SK-N-SH (cell line): ENCODE measurements at regions not wholly inside any gene's neighbourhood (a gene's known extent, or its start where the extent isn't known, plus 50 kb on each side); places are given as distances from the start of the nearest gene placed in this dataset.
A peak's percentile ranks its signal among the peaks of the same experiment; 100 is the strongest.

ENCODE experiments used
- CTCF ChIA-PET: fragments of 300-600, 350-600 bp; formaldehyde crosslinking; extraction: SDS; loops from one replicate; lab custom pipeline; 2021; lab: Yijun Ruan, JAX
- POLR2A ChIA-PET: fragments of 350-600 bp; sonication (Branson Sonifier 250); formaldehyde crosslinking; extraction: SDS; loops from one replicate; lab custom pipeline; 2020; ENCODE audit warnings: antibody characterized with exemption, inconsistent platforms; lab: Yijun Ruan, JAX
- DNase-seq: peaks from one replicate; pipeline ENCODE4 v3.0.0; 2012
- H2AFZ ChIP-seq: fragments of 200-600 bp; sonication (generic); 2 replicates; pipeline ENCODE4 v1.8.1; 2016; ENCODE audit warnings: antibody characterized with exemption, mild to moderate bottlenecking, low read depth
- H3F3A ChIP-seq: fragments of 200-600 bp; sonication (generic); replicated peaks from 2 replicates; pipeline ENCODE3; 2016; ENCODE audit warnings: antibody characterized with exemption, mild to moderate bottlenecking; ENCODE audit not compliant: insufficient read depth
- H3K27ac ChIP-seq, 2 experiments: fragments of 200-500 bp in 1 of 2; fragments of 200-600 bp in 1 of 2; sonication (Bioruptor generic) in 1 of 2; sonication (generic), shearing (Covaris generic) in 1 of 2; 2 replicates each; pipeline versions ENCODE4 v1.5.1 to v1.6.1; 2014 to 2016; ENCODE audit warnings: low read depth in 2 of 2, inconsistent platforms in 1 of 2, low read length in 1 of 2, mild to moderate bottlenecking in 1 of 2, mixed read lengths in 1 of 2
- H3K27me3 ChIP-seq: fragments of 200-600 bp; sonication (generic), shearing (Covaris generic); 2 replicates; pipeline ENCODE4 v1.6.1; 2016; ENCODE audit warnings: mixed run types; ENCODE audit not compliant: insufficient read depth
- H3K36me3 ChIP-seq, 2 experiments: fragments of 200-500 bp in 1 of 2; fragments of 200-600 bp in 1 of 2; sonication (Bioruptor generic) in 1 of 2; sonication (generic) in 1 of 2; replicated peaks in 1 of 2; 2 replicates each; pipeline versions ENCODE3 to v1.5.1; 2014 to 2016; ENCODE audit warnings: low read length in 1 of 2, mild to moderate bottlenecking in 1 of 2; ENCODE audit not compliant: insufficient read depth in 2 of 2, control insufficient read depth in 1 of 2
- H3K4me1 ChIP-seq, 2 experiments: fragments of 200-500 bp in 1 of 2; fragments of 200-600 bp in 1 of 2; sonication (Bioruptor generic) in 1 of 2; sonication (generic), shearing (Covaris generic) in 1 of 2; 2 replicates each; pipeline versions ENCODE4 v1.5.1 to v1.6.1; 2014 to 2016; ENCODE audit warnings: low read depth in 1 of 2, low read length in 1 of 2, mixed run types in 1 of 2; ENCODE audit not compliant: insufficient read depth in 2 of 2, control insufficient read depth in 1 of 2
- H3K4me2 ChIP-seq: fragments of 200-600 bp; sonication (generic), shearing (Covaris generic); 2 replicates; pipeline ENCODE4 v1.6.1; 2017; ENCODE audit warnings: mixed run types
- H3K4me3 ChIP-seq, 2 experiments: fragments of 200-500 bp in 1 of 2; fragments of 200-600 bp in 1 of 2; sonication (Bioruptor generic) in 1 of 2; sonication (generic), shearing (Covaris generic) in 1 of 2; 2 replicates each; pipeline versions ENCODE4 v1.5.1 to v1.8.1; 2014 to 2016; ENCODE audit warnings: low read depth in 2 of 2, inconsistent platforms in 1 of 2, low read length in 1 of 2, mild to moderate bottlenecking in 1 of 2, mixed read lengths in 1 of 2, moderate library complexity in 1 of 2
- H3K79me2 ChIP-seq: fragments of 200-600 bp; sonication (generic); 2 replicates; pipeline ENCODE4 v1.8.1; 2017; ENCODE audit warnings: mild to moderate bottlenecking; ENCODE audit not compliant: insufficient read depth
- H3K9ac ChIP-seq: fragments of 200-600 bp; sonication (generic); 2 replicates; pipeline ENCODE4 v1.6.1; 2017; ENCODE audit warnings: mixed run types
- H3K9me2 ChIP-seq: fragments of 200-600 bp; sonication (generic); 2 replicates; pipeline ENCODE4 v1.6.1; 2017; ENCODE audit warnings: mixed run types
- H3K9me3 ChIP-seq: fragments of 200-600 bp; sonication (generic); 2 replicates; pipeline ENCODE4 v1.6.1; 2017; ENCODE audit warnings: mixed run types, mild to moderate bottlenecking, moderate library complexity
- H4K20me1 ChIP-seq: fragments of 200-600 bp; sonication (generic); 2 replicates; pipeline ENCODE4 v1.6.1; 2017; ENCODE audit warnings: mild to moderate bottlenecking, mixed run types; ENCODE audit not compliant: insufficient read depth
- FOXM1 ChIP-seq: IDR thresholded peaks from 2 replicates; pipeline ENCODE4 v1.4.0; 2012; ENCODE audit warnings: low read depth, mild to moderate bottlenecking
- NFIC ChIP-seq: IDR thresholded peaks from 2 replicates; pipeline ENCODE4 v1.4.0; 2012; ENCODE audit warnings: borderline replicate concordance
- RXRA ChIP-seq: IDR thresholded peaks from 2 replicates; pipeline ENCODE4 v1.4.0; 2012; ENCODE audit warnings: low read depth, mild to moderate bottlenecking, borderline replicate concordance
- SMC3 ChIP-seq: IDR thresholded peaks from 2 replicates; pipeline ENCODE4 v1.6.1; 2012; ENCODE audit warnings: low read depth, low read length, improper control_type of control experiment
- TEAD4 ChIP-seq: IDR thresholded peaks from 2 replicates; pipeline ENCODE4 v1.4.0; 2012; ENCODE audit warnings: mild to moderate bottlenecking, borderline replicate concordance; ENCODE audit not compliant: insufficient read depth
- WGBS: methylation state at CpG from one replicate; pipeline ENCODE4 v1.1.6; 2017; ENCODE audit warnings: low lambda C conversion rate; 5-methylcytosine and 5-hydroxymethylcytosine counted together
- TF ChIP-seq, protein P1 (sequence below): IDR thresholded peaks from 2 replicates; pipeline ENCODE4 v1.4.0; 2012; ENCODE audit warnings: low read depth, borderline replicate concordance
- TF ChIP-seq, protein P2 (sequence below): fragments of 150-350 bp; IDR thresholded peaks from 2 replicates; pipeline ENCODE4 v1.6.1; 2016; ENCODE audit warnings: mild to moderate bottlenecking, low read depth, low read length

DNA sequence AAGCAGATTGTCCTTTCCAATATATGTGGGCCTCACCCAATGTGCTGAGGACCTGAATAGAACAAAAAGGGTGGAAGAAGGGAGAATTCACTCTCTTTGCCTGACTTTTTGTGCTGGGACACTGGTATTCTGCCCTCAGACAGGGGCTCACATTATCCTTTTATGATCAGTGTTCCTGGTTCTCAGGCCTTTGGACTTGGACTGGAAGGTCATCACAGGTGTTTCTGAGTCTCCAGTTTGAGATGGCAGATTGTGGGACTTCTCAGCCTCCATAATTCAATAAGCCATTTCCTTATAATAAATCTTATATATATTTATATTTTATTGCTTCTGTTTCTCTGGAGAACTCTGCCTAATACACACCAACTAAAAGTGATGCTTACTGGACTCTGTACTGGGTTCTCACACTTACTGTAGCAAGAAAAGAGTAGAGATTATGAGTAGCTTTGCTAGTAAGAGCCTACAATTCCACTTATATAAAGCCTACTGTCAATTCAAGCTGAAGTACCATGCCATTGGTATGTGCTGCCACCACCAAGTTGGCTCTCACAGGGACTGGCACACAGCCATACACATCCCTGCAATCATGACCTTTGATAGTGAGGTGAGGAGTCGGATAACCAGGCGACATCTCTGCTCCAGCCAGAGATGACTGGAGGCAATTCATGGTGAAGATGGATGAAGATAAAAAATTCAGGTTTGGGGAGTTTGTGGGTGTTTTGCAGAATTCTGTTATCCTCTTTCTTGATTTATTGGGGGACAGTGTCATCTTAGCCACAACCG is 130.7 kb upstream of the NR3C1 start:
- no peak overlapping the region for H3K4me2 ChIP-seq
- ChIA-PET POLR2A (no interaction called here), CTCF (no interaction called here)

DNA sequence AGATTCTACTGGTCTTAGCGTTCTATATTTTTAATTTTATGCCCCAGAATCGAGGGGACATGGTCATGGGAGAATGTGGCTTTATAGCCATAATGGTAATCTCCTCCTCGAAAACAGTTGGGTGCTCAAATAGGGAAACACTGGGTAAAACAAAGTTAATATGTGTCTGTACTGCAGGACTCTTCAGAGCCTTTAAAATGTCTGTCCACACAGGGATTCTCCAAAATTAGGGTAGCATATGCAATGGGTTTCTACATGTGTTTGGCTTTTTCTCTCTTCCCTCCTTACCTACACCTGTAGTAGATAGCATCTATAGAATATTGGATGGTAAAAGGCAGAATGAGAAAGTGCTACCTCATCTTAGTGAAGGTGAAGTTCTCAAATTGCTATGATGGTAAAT is 130.0 kb upstream of the NR3C1 start:
- Histone ChIP-seq H3K36me3 (no peaks in the 10 kb centered on the region), H3K9me2 (no peaks in the 10 kb centered on the region), H3K4me3 (no peak overlapping the region), H3K4me2 (no peak overlapping the region), H3F3A (peaks cover 6% of the 10 kb centered on the region), H3K9ac (no peak overlapping the region), H3K9me3 (no peaks in the 10 kb centered on the region), H3K79me2 (no peaks in the 10 kb centered on the region), H3K4me1 (peaks cover 4 to 9% of the 10 kb centered on the region in 2 experiments; a peak in 2 of 4 replicates), H2AFZ (no peak overlapping the region), H4K20me1 (no peaks in the 10 kb centered on the region), H3K27me3 (no peaks in the 10 kb centered on the region), H3K27ac (no peak overlapping the region)
- DNase-seq, result no peak
- TF ChIP-seq, protein P1, sequence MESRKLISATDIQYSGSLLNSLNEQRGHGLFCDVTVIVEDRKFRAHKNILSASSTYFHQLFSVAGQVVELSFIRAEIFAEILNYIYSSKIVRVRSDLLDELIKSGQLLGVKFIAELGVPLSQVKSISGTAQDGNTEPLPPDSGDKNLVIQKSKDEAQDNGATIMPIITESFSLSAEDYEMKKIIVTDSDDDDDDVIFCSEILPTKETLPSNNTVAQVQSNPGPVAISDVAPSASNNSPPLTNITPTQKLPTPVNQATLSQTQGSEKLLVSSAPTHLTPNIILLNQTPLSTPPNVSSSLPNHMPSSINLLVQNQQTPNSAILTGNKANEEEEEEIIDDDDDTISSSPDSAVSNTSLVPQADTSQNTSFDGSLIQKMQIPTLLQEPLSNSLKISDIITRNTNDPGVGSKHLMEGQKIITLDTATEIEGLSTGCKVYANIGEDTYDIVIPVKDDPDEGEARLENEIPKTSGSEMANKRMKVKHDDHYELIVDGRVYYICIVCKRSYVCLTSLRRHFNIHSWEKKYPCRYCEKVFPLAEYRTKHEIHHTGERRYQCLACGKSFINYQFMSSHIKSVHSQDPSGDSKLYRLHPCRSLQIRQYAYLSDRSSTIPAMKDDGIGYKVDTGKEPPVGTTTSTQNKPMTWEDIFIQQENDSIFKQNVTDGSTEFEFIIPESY, result no peak
- TF ChIP-seq, protein P2, sequence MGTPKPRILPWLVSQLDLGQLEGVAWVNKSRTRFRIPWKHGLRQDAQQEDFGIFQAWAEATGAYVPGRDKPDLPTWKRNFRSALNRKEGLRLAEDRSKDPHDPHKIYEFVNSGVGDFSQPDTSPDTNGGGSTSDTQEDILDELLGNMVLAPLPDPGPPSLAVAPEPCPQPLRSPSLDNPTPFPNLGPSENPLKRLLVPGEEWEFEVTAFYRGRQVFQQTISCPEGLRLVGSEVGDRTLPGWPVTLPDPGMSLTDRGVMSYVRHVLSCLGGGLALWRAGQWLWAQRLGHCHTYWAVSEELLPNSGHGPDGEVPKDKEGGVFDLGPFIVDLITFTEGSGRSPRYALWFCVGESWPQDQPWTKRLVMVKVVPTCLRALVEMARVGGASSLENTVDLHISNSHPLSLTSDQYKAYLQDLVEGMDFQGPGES, result no peak
- TF ChIP-seq TEAD4, result no peak
- TF ChIP-seq NFIC, result no peak
- no peak for TF ChIP-seq FOXM1
- CTCF ChIA-PET, result no interaction called here
- POLR2A ChIA-PET, result no interaction called here
- WGBS, result 73% methylated on average over 3 of the region's 3 CpGs

More for the DNA sequence above, 130.7 kb upstream of the NR3C1 start:
- Histone ChIP-seq H3K4me3 (no peak overlapping the region), H3K4me1 (peaks cover 4 to 9% of the 10 kb centered on the region in 2 experiments; a peak in 2 of 4 replicates), H2AFZ (no peak overlapping the region), H4K20me1 (no peaks in the 10 kb centered on the region), H3K36me3 (no peaks in the 10 kb centered on the region), H3K9me2 (no peaks in the 10 kb centered on the region), H3K9ac (no peak overlapping the region), H3K27ac (no peak overlapping the region), H3K79me2 (no peaks in the 10 kb centered on the region), H3K9me3 (0 out of 2 replicates have a peak, but pooled peaks cover under 1% of the 10 kb centered on the region), H3F3A (peaks cover 6% of the 10 kb centered on the region), H3K27me3 (no peaks in the 10 kb centered on the region)
- DNase-seq, result no peak
- TF ChIP-seq RXRA, result peak; percentile 23; the same call in 1 of the 2 replicates
- no peak for TF ChIP-seq SMC3
- TF ChIP-seq NFIC, result peak; percentile 29; the same call in 1 of the 2 replicates
- 88% methylated on average over 3 of the region's 3 CpGs for WGBS
